ENCODE measurements at regions not wholly inside any gene's neighbourhood (a gene's known extent, or its start where the extent isn't known, plus 50 kb on each side); places are given as distances from the start of the nearest gene placed in this dataset.

- Histone ChIP-seq H2BK15ac (ENCODE audit: low read depth, low read length) (no peak overlapping the region), H4K8ac (ENCODE audit: low read depth in 2 of 2, low read length in 2 of 2) (no peak overlapping the region), H3K9me1 (ENCODE audit: insufficient read depth, low read length) (no peaks in the 10 kb centered on the region), H2AK9ac (replicated peaks; ENCODE audit: low read depth, low read length, poor library complexity) (no peak overlapping the region), H2AFZ (replicated peaks; ENCODE audit: low read length, poor library complexity) (no peak overlapping the region), H4K91ac (ENCODE audit: insufficient read depth, low read depth, low read length) (no peak overlapping the region), H3K4me2 (ENCODE audit: low read depth, low read length) (no peak overlapping the region), H3K14ac (replicated peaks; ENCODE audit: low read depth, low read length) (no peak overlapping the region), H4K20me1 (ENCODE audit: insufficient read depth, low read length) (no peaks in the 10 kb centered on the region), H3K9ac (ENCODE audit: low read depth, low read length) (no peak overlapping the region), H3K79me1 (ENCODE audit: low read depth in 1 of 2, low read length in 2 of 2) (no peaks in the 10 kb centered on the region), H3K4me1 (ENCODE audit: control insufficient read depth, insufficient read depth, low read length) (no peaks in the 10 kb centered on the region), H2BK5ac (ENCODE audit: low read depth, low read length, poor library complexity, severe bottlenecking) (no peak overlapping the region), H3K27me3 (ENCODE audit: control insufficient read depth, insufficient read depth, low read length) (no peaks in the 10 kb centered on the region), H2BK120ac (ENCODE audit: low read depth, low read length) (no peak overlapping the region), H3K56ac (ENCODE audit: extremely low read depth, insufficient read depth, low read length) (no peak overlapping the region), H4K5ac (ENCODE audit: low read depth, low read length) (no peak overlapping the region), H3K36me3 (ENCODE audit: control insufficient read depth, insufficient read depth, low read length) (no peaks in the 10 kb centered on the region), H2BK20ac (ENCODE audit: low read depth, low read length) (no peak overlapping the region), H3K27ac (ENCODE audit: insufficient read depth, low read length) (no peak overlapping the region), H3K4ac (ENCODE audit: low read depth, low read length) (no peak overlapping the region), H3K4me3 (ENCODE audit: insufficient read depth, low read depth, low read length) (no peak overlapping the region), H2AK5ac (ENCODE audit: low read depth, low read length) (no peak overlapping the region), H3K23ac (ENCODE audit: low read depth, low read length) (no peak overlapping the region), H3K18ac (ENCODE audit: low read depth, low read length) (no peak overlapping the region), H3K9me3 (ENCODE audit: control insufficient read depth, insufficient read depth, low read length) (no peaks in the 10 kb centered on the region)
- BruUV-seq (replicated peaks), result no TSS peak
- TF ChIP-seq CHD1 (IDR thresholded peaks at IDR 0.05; ENCODE audit: low read depth, low read length), result no peak
- no peak for TF ChIP-seq CEBPB (IDR thresholded peaks at IDR 0.05; ENCODE audit: low read depth, low read length)
- TF ChIP-seq POLR2A (IDR thresholded peaks at IDR 0.05; ENCODE audit: low read depth, low read length), result no peak
- no CpG with 5 or more reads among the region's 3 CpGs for WGBS, 2 experiments (ENCODE audit: extremely low coverage in 2 of 2, insufficient read length in 1 of 2)
- CTCF ChIA-PET, result interaction anchor here (0.6 kb wide), 1 partner anchor 12 kb away, joined by 3 read pairs; no protein-coding TSS in a partner anchor
- in situ Hi-C loops (cut with MboI; ENCODE audit: low sequenced_read_pairs), result no loop called here
- dilution Hi-C loops (cut with HindIII; ENCODE audit: low sequenced_read_pairs, unreplicated experiment), result no loop called here
- POLR2A ChIA-PET (ENCODE audit: unreplicated experiment), result no interaction called here
- no peak for ATAC-seq (ENCODE audit: low read depth)
- intact Hi-C loops (cut with micrococcal nuclease), result no loop called here
- DNase-seq, result no peak
Observed at GRCh38 chr10:105596749-105597148, 955.7 kb downstream of the SORCS3 start.
